ENCODE measurements at regions not wholly inside any gene's neighbourhood (a gene's known extent, or its start where the extent isn't known, plus 50 kb on each side); places are given as distances from the start of the nearest gene placed in this dataset.

DNA sequence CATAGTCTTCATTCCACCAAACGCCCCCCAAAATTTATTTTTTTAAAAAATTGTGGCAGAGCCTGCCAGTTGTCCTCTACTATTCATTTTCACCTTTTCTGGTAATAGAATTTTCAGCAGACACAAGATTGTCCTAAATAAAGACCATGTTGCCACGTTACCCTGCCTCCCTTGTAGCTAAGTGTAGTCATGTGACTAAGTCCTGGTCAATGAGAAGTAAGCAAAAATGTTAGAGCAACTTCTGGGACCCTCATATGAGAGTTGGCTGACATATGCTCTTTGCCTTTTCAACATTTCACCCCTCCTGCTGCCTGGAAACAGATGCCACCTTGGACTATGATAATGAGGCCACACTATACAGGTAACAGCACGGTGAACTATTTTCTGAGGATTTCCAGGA, 203.1 kb downstream of the PIK3R1 start:
- H3K4me3 ChIP-seq, result no peak overlapping the region
- 76 to 90% methylated on average over 3 of the region's 3 CpGs for WGBS, 2 donors (ENCODE audit: low coverage in 1 of 2)
- H3K27me3 ChIP-seq, result no peaks in the 10 kb centered on the region
- no peaks in the 10 kb centered on the region for H3K36me3 ChIP-seq
- no peak for TF ChIP-seq POLR2A (IDR thresholded peaks at IDR 0.05)
- TF ChIP-seq POLR2AphosphoS5 (IDR thresholded peaks at IDR 0.05), result no peak
- TF ChIP-seq EP300 (IDR thresholded peaks at IDR 0.05), result no peak
- no peak for TF ChIP-seq CTCF (IDR thresholded peaks at IDR 0.05)
- ATAC-seq, result no peak
- peak overlapping the region in 3 of 4 donors; percentile 29 to 38 (median 35) for H3K27ac ChIP-seq
- no peaks in the 10 kb centered on the region for H3K9me3 ChIP-seq
- peaks cover 0 to 27% (median 4%) of the 10 kb centered on the region in 3 donors for H3K4me1 ChIP-seq

- Histone ChIP-seq H3K36me3 (no peaks in the 10 kb centered on the region), H3K27ac (peak overlapping the region in 3 of 4 donors; percentile 29 to 38 (median 35)), H3K4me1 (peaks cover 0 to 27% (median 4%) of the 10 kb centered on the region in 3 donors), H3K9me3 (no peaks in the 10 kb centered on the region), H3K27me3 (no peaks in the 10 kb centered on the region), H3K4me3 (no peak overlapping the region)
- ATAC-seq, result no peak
- TF ChIP-seq CTCF (IDR thresholded peaks at IDR 0.05) (no peak), EP300 (IDR thresholded peaks at IDR 0.05) (no peak), POLR2AphosphoS5 (IDR thresholded peaks at IDR 0.05) (no peak), POLR2A (IDR thresholded peaks at IDR 0.05) (no peak)
- 33 to 60% methylated on average over 1 to 4 of the region's 4 CpGs for WGBS, 2 donors (ENCODE audit: low coverage in 1 of 2)
Measured at GRCh38 chr5:68419081-68419636, 203.6 kb downstream of the PIK3R1 start.

GRCh38 chr5:68419637-68420452, 204.3 kb downstream of the PIK3R1 start:
- Histone ChIP-seq H3K4me1 (peaks cover 0 to 27% (median 4%) of the 10 kb centered on the region in 3 donors), H3K36me3 (no peaks in the 10 kb centered on the region), H3K27me3 (no peaks in the 10 kb centered on the region), H3K27ac (peak overlapping the region in 2 of 4 donors; percentile 12 to 36), H3K9me3 (no peaks in the 10 kb centered on the region), H3K4me3 (no peak overlapping the region)
- no peak for TF ChIP-seq POLR2AphosphoS5 (IDR thresholded peaks at IDR 0.05)
- TF ChIP-seq CTCF (IDR thresholded peaks at IDR 0.05), result no peak
- TF ChIP-seq EP300 (IDR thresholded peaks at IDR 0.05), result no peak
- TF ChIP-seq POLR2A (IDR thresholded peaks at IDR 0.05), result no peak
- ATAC-seq, result peak; percentile 42
- WGBS, 2 donors (ENCODE audit: low coverage in 1 of 2), result 45 to 65% methylated on average over 2 to 5 of the region's 8 CpGs

- Histone ChIP-seq H3K4me3 (no peak overlapping the region), H3K36me3 (no peaks in the 10 kb centered on the region), H3K9me3 (no peaks in the 10 kb centered on the region), H3K27me3 (no peaks in the 10 kb centered on the region), H3K4me1 (peaks cover 0 to 23% (median 4%) of the 10 kb centered on the region in 3 donors), H3K27ac (no peak overlapping the region)
- no peak for ATAC-seq
- no peak for TF ChIP-seq CTCF (IDR thresholded peaks at IDR 0.05)
- no peak for TF ChIP-seq POLR2AphosphoS5 (IDR thresholded peaks at IDR 0.05)
- TF ChIP-seq POLR2A (IDR thresholded peaks at IDR 0.05), result no peak
- TF ChIP-seq EP300 (IDR thresholded peaks at IDR 0.05), result no peak
- 79 to 88% methylated on average over 7 of the region's 10 CpGs for WGBS, 2 donors (ENCODE audit: low coverage in 1 of 2)
Measured at GRCh38 chr5:68420476-68421344, 205.2 kb downstream of the PIK3R1 start.

Measured in gastroesophageal sphincter (tissue), 4 donors.